Panc1 (cell line): ENCODE measurements at regions not wholly inside any gene's neighbourhood (a gene's known extent, or its start where the extent isn't known, plus 50 kb on each side); places are given as distances from the start of the nearest gene placed in this dataset.

ENCODE experiments used
- POLR2AphosphoS5 ChIP-seq: IDR thresholded peaks from 2 replicates; pipeline ENCODE4 v1.6.1; 2012; ENCODE audit warnings: mild to moderate bottlenecking, low read depth, low read length, moderate library complexity
- SIN3A ChIP-seq: IDR thresholded peaks from 2 replicates; pipeline ENCODE4 v1.6.1; 2012; ENCODE audit warnings: low read depth, mild to moderate bottlenecking, low read length, moderate library complexity, borderline replicate concordance; ENCODE audit not compliant: insufficient read depth
- TCF7L2 ChIP-seq: IDR thresholded peaks from 2 replicates; pipeline ENCODE4 v1.6.1; 2011; ENCODE audit warnings: mild to moderate bottlenecking, low read depth, low read length, inconsistent platforms
- TF ChIP-seq, protein P1 (sequence below): fragments of 450-650 bp; IDR thresholded peaks from 2 replicates; pipeline ENCODE4 v1.5.1; 2017; ENCODE audit warnings: mild to moderate bottlenecking

DNA sequence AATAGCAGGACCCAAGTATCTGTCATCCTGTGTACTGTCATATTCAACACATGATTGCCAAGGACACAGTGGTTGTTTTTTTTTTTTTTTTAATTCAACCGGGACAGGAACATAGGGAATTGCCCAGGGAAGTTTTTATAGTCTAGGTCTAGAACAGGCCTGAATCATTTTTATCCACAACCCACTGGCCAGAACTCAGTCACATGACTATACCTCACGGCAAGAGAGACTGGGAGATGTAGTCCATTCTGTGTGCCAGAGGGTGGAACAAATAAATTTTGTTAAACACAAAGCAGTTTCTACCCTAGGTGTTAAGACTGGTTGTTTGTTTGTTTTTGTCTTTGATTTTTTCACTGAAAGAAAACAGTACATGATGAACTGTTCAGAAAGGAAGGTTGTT lies 105.8 kb upstream of the SMARCA2 start:
- TF ChIP-seq, protein P1, sequence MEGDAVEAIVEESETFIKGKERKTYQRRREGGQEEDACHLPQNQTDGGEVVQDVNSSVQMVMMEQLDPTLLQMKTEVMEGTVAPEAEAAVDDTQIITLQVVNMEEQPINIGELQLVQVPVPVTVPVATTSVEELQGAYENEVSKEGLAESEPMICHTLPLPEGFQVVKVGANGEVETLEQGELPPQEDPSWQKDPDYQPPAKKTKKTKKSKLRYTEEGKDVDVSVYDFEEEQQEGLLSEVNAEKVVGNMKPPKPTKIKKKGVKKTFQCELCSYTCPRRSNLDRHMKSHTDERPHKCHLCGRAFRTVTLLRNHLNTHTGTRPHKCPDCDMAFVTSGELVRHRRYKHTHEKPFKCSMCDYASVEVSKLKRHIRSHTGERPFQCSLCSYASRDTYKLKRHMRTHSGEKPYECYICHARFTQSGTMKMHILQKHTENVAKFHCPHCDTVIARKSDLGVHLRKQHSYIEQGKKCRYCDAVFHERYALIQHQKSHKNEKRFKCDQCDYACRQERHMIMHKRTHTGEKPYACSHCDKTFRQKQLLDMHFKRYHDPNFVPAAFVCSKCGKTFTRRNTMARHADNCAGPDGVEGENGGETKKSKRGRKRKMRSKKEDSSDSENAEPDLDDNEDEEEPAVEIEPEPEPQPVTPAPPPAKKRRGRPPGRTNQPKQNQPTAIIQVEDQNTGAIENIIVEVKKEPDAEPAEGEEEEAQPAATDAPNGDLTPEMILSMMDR: no peak
- TF ChIP-seq POLR2AphosphoS5 (no peak), SIN3A (no peak), TCF7L2 (no peak)
